ENCODE measurements at regions not wholly inside any gene's neighbourhood (a gene's known extent, or its start where the extent isn't known, plus 50 kb on each side); places are given as distances from the start of the nearest gene placed in this dataset.

GRCh38 chr6:27579973-27580372 is 107.1 kb upstream of the ZNF184 start:
- Histone ChIP-seq H3K4me2 (ENCODE audit: low read depth, low read length) (no peak overlapping the region), H2AFZ (ENCODE audit: low read length) (no peak overlapping the region), H3K27me3 (ENCODE audit: control insufficient read depth in 1 of 2, insufficient read depth in 2 of 2, low read length in 2 of 2) (no peaks in the 10 kb centered on the region), H3K9ac (ENCODE audit: insufficient read depth, low read depth, low read length) (no peak overlapping the region), H3K36me3 (replicated peaks in 1 of 2; ENCODE audit: control insufficient read depth in 1 of 2, insufficient read depth in 2 of 2, low read length in 2 of 2) (no peaks in the 10 kb centered on the region), H3K27ac (ENCODE audit: extremely low read length, insufficient read depth, low read length) (no peak overlapping the region), H3K4me1 (ENCODE audit: insufficient read depth, low read length) (peaks cover 21% of the 10 kb centered on the region), H3K9me3 (ENCODE audit: low read length) (no peaks in the 10 kb centered on the region), H4K20me1 (ENCODE audit: insufficient read depth, low read length) (no peaks in the 10 kb centered on the region), H3K79me2 (ENCODE audit: insufficient read depth, low read length) (no peaks in the 10 kb centered on the region), H3K4me3 (replicated peaks in 1 of 3; ENCODE audit: insufficient read depth in 1 of 3, low read depth in 2 of 3, low read length in 3 of 3) (no peak overlapping the region)
- BruUV-seq (replicated peaks), result no TSS peak
- intact Hi-C loops (cut with micrococcal nuclease; ENCODE audit: unreplicated experiment) (no loop called here), in situ Hi-C loops (cut with HindIII; ENCODE audit: extremely low pct_ligation_motif_present, low pct_unique_long_range_greater_than_20kb) (no loop called here)
- ATAC-seq (no peak), FAIRE-seq (no peak), DNase-seq (ENCODE audit: low spot score) (no peak)
- WGBS (ENCODE audit: low lambda C conversion rate), result 94% methylated on average over 2 of the region's 2 CpGs
- TF ChIP-seq GPBP1L1 (CRISPR knock-in tag; IDR thresholded peaks at IDR 0.05), result no peak
- TF ChIP-seq TBP (CRISPR knock-in tag; IDR thresholded peaks at IDR 0.05), result no peak
- TF ChIP-seq ATF3 (CRISPR knock-in tag; IDR thresholded peaks at IDR 0.05), result no peak
- TF ChIP-seq ZNF512B (CRISPR knock-in tag; IDR thresholded peaks at IDR 0.05; ENCODE audit: borderline replicate concordance), result no peak
- no peak for TF ChIP-seq ZNF878 (CRISPR knock-in tag; IDR thresholded peaks at IDR 0.05)
- TF ChIP-seq ZNF775 (CRISPR knock-in tag; IDR thresholded peaks at IDR 0.05; ENCODE audit: borderline replicate concordance), result no peak
- TF ChIP-seq PLSCR1 (CRISPR knock-in tag; IDR thresholded peaks at IDR 0.05; ENCODE audit: borderline replicate concordance), result no peak
- TF ChIP-seq JDP2 (CRISPR knock-in tag; IDR thresholded peaks at IDR 0.05; ENCODE audit: borderline replicate concordance), result no peak
- TF ChIP-seq JUND (CRISPR knock-in tag; IDR thresholded peaks at IDR 0.05), result no peak
- TF ChIP-seq MEIS1 (CRISPR knock-in tag; IDR thresholded peaks at IDR 0.05; ENCODE audit: borderline replicate concordance), result no peak
- TF ChIP-seq MAFK (conservative IDR thresholded peaks at IDR 0.05 in 1 of 2, IDR thresholded peaks at IDR 0.05 in 1 of 2; ENCODE audit: low read length in 2 of 2), result no peak
- TF ChIP-seq SNAPC2 (CRISPR knock-in tag; IDR thresholded peaks at IDR 0.05), result no peak
- TF ChIP-seq ISX (CRISPR knock-in tag; conservative IDR thresholded peaks at IDR 0.05), result no peak
- TF ChIP-seq ZNF441 (CRISPR knock-in tag; IDR thresholded peaks at IDR 0.05; ENCODE audit: borderline replicate concordance), result no peak
- TF ChIP-seq ZBTB7B (CRISPR knock-in tag; IDR thresholded peaks at IDR 0.05), result no peak
- POLR2A ChIA-PET, result no interaction called here
- CTCF ChIA-PET (ENCODE audit: low intra/inter-chr PET ratio, low total read pairs), result no interaction called here

All from HepG2 (cell line).